AG09309 (cell line): ENCODE measurements at regions not wholly inside any gene's neighbourhood (a gene's known extent, or its start where the extent isn't known, plus 50 kb on each side); places are given as distances from the start of the nearest gene placed in this dataset.

Source experiments
- DNase-seq: peaks from one replicate; pipeline ENCODE4 v3.0.0-alpha.2; 2010; ENCODE audit warnings: low read depth
- H3K4me3 ChIP-seq: 2 replicates; pipeline ENCODE4 v1.5.1; 2011; ENCODE audit warnings: mild to moderate bottlenecking, low read depth, low read length, moderate library complexity; ENCODE audit not compliant: control insufficient read depth
- TF ChIP-seq, protein P1 (sequence below): IDR thresholded peaks from 2 replicates; pipeline ENCODE4 v1.5.1; 2011; ENCODE audit warnings: mild to moderate bottlenecking, low read depth, low read length, inconsistent platforms; ENCODE audit not compliant: insufficient read depth, control insufficient read depth; ENCODE audit errors: missing control alignments

GRCh38 chr4:7141151-7141834, 51.0 kb upstream of the SORCS2 start:
- DNase-seq: no peak
- H3K4me3 ChIP-seq: no peak overlapping the region
- TF ChIP-seq, protein P1, sequence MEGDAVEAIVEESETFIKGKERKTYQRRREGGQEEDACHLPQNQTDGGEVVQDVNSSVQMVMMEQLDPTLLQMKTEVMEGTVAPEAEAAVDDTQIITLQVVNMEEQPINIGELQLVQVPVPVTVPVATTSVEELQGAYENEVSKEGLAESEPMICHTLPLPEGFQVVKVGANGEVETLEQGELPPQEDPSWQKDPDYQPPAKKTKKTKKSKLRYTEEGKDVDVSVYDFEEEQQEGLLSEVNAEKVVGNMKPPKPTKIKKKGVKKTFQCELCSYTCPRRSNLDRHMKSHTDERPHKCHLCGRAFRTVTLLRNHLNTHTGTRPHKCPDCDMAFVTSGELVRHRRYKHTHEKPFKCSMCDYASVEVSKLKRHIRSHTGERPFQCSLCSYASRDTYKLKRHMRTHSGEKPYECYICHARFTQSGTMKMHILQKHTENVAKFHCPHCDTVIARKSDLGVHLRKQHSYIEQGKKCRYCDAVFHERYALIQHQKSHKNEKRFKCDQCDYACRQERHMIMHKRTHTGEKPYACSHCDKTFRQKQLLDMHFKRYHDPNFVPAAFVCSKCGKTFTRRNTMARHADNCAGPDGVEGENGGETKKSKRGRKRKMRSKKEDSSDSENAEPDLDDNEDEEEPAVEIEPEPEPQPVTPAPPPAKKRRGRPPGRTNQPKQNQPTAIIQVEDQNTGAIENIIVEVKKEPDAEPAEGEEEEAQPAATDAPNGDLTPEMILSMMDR: no peak

DNA sequence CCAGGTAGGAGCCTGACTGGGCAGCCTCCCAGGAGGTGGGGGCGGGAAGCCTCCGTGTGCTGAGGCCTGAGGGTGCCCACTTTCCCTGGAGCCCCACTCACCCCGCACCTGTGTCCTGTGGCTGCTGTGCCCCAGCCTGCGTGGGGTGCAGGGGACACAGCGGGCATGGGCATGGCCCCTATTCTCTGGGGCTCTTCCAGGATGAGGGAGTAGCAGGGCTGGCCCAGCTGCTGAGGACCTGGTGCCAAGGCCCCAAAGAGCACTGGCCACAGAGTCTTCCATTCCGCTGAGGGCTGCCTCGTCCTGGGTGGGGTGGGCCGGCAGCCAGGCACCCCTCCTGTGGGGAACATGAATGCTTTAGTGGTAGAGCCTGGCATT, 51.7 kb upstream of the SORCS2 start:
- no peak for DNase-seq
- TF ChIP-seq, protein P1: no peak
- H3K4me3 ChIP-seq: no peak overlapping the region

DNA sequence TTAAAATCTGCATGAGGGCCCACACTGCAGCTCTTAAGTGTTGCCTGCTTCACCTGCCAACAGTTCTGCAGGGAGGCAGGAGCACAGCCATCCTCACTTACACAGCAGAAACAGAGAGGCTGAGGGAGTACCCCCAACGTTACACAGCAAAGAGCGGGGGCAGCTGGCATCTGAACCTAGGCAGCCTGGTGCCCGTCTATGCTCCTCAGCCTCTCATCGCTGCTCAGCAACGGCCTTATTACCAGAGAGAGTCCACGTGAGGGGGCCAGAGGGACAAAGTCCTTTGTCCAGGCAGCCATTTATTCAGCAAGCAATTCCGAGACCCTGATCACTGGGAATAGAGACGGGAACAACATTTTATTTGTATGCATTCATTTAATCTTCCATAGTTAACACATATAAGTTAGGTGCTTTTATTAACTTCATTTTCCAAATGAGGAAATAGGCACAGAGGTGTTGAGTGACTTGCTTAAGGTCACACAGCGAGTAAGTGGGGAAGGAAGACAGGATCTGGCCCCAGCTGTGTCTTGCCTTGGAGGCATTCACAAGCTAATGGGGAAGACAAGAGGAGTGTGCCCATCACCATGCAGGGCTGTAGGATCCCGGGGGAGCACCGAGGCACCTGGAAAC, 52.2 kb upstream of the SORCS2 start:
- DNase-seq: no peak
- TF ChIP-seq, protein P1: no peak

DNA sequence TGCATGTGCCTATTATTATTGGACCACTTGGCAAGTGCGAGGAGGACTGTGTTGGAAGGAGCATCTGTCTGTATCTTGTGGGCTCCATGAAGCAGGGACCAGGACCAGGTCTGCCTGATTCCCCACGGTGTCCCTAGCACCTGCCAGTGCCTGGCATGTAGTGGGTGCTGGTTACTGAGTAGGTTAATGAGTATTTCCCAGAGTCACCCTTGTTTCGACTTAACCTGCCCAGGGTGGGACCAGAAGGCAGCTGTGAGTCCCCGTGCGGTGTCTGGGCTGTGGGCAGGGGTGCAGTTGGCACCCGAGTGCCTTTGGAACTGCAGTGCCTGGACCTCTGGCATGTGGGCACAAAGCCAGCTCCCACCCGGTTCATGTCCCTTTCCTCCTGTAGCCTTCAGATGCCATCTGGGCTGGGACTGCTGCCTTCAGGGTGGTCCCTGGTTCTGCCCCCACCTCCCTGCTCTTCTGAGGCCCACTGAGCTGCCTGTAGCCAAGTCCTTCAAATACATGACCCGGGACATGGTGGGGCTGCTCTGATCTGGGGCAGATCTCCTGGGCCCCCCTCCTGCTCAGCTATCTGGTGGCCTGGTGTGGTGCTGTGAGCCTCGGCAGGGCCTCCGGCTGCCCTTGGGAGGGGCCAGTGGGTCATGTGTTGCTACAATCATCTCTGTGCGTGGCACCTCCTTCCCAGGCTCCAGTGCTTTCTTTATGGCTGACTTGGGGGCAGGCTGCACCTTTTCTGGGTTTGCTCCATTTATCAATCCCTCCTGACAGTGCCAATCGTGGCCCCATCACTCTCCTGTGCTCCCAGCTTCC, 53.0 kb upstream of the SORCS2 start:
- no peak for DNase-seq
- TF ChIP-seq, protein P1: no peak
- no peak overlapping the region for H3K4me3 ChIP-seq

More for the DNA sequence above, 52.2 kb upstream of the SORCS2 start:
- H3K4me3 ChIP-seq: no peak overlapping the region

DNA sequence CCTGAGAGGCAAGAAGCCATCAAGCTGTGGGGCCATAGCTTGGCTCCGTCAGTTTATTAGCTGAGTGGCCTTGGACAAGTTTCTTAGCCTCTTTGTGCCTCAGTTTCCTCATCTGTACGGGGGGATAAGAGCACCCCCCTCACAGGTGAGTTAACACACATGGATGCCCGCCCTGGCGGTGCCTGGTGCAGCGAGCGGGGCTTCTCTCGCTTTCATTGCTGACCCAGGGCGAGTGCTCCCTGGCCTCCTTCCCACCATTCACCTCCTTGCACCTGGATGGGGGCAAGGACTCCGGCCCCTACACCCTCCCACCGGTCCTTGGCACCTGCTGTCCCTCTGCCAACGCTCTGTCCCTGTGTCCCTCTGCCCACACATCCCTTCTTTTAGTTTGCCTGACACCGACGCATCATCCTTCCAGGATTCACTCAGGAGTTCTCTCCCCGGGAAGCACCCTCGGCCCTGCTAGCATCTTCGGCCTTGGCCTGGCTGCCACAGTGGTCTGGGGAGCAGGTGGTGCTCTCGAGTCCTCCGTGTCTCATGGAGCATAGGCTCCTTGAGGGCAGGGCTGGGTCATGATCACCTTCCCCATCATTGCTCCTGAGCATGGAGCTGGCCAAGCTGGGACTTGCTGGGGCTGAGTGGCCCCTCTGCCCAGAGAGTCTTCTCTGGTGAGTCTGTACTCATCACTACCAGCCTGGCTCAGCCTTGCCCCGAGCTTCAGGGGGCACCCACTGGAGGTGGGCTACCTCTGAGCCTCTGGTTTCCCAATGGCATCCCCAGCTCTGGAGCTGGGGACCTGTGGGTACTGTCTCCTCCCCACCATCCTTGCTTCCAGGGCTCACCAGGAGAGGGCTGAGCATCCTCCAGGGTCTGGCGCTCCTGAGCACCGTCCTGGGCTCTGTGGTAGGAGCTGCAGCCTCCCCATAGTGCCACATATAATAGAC, 53.8 kb upstream of the SORCS2 start:
- TF ChIP-seq, protein P1: no peak
- no peak overlapping the region for H3K4me3 ChIP-seq
- no peak for DNase-seq
